Keratinocyte (primary cell): ENCODE measurements at regions not wholly inside any gene's neighbourhood (a gene's known extent, or its start where the extent isn't known, plus 50 kb on each side); places are given as distances from the start of the nearest gene placed in this dataset.

Experiments
- EZH2 ChIP-seq: IDR thresholded peaks from one replicate; pipeline ENCODE4 v1.6.1; 2012; ENCODE audit warnings: inconsistent platforms, mild to moderate bottlenecking, low read length, moderate library complexity
- TF ChIP-seq, protein P1 (sequence below), 3 experiments: IDR thresholded peaks in 1 of 3; conservative IDR thresholded peaks in 1 of 3; optimal IDR thresholded peaks in 1 of 3; 2 replicates in 2 of 3; 3 replicates in 1 of 3; pipeline versions ENCODE3 to v1.5.1; 2011; ENCODE audit warnings: low read length in 3 of 3, mild to moderate bottlenecking in 3 of 3, moderate library complexity in 2 of 3, control low read depth in 1 of 3, inconsistent platforms in 1 of 3; ENCODE audit not compliant: insufficient read depth in 2 of 3; ENCODE audit errors: extremely low read depth in 1 of 3

DNA sequence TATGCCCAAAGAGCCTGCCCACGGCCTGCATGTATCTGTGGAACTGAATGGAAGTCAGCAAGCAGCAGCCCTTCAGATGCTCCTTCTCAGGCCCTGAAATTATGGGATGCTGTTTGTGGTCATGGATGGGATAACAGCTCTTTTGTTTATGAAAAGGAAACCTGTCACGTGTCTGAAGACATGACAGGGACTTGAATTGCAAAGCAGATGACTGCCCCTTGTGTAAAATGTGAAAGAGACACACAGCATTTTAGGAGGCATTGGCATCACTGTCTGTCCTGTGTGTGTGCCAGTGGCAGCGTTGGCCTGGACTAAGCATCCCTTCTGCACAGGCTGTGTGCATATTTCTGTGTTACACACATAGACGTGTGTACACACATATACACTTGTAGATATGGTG lies 192.1 kb downstream of the VRK1 start:
- TF ChIP-seq, protein P1, sequence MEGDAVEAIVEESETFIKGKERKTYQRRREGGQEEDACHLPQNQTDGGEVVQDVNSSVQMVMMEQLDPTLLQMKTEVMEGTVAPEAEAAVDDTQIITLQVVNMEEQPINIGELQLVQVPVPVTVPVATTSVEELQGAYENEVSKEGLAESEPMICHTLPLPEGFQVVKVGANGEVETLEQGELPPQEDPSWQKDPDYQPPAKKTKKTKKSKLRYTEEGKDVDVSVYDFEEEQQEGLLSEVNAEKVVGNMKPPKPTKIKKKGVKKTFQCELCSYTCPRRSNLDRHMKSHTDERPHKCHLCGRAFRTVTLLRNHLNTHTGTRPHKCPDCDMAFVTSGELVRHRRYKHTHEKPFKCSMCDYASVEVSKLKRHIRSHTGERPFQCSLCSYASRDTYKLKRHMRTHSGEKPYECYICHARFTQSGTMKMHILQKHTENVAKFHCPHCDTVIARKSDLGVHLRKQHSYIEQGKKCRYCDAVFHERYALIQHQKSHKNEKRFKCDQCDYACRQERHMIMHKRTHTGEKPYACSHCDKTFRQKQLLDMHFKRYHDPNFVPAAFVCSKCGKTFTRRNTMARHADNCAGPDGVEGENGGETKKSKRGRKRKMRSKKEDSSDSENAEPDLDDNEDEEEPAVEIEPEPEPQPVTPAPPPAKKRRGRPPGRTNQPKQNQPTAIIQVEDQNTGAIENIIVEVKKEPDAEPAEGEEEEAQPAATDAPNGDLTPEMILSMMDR (optimal IDR thresholded peaks at IDR 0.05 in 1 of 3, IDR thresholded peaks at IDR 0.05 in 1 of 3, conservative IDR thresholded peaks at IDR 0.05 in 1 of 3; ENCODE audit: extremely low read depth in 1 of 3, insufficient read depth in 2 of 3, low read length in 3 of 3), result no peak
- TF ChIP-seq EZH2, result no peak
